ENCODE measurements at regions not wholly inside any gene's neighbourhood (a gene's known extent, or its start where the extent isn't known, plus 50 kb on each side); places are given as distances from the start of the nearest gene placed in this dataset.
"Not testable (repeated sequence)": the region's sequence is repeated elsewhere in the genome, so short reads cannot be mapped to it uniquely, and the experiment has no call there.

- Mint-ChIP-seq H3K27ac (no peak overlapping the region), H3K36me3 (no peaks in the 10 kb centered on the region), H3K4me1 (no peaks in the 10 kb centered on the region), H3K4me3 (no peak overlapping the region), H3K9me3 (peaks cover 0 to 10% (median 1%) of the 10 kb centered on the region in 8 donors), H3K27me3 (no peaks in the 10 kb centered on the region)
- Histone ChIP-seq H3K9me3 (ENCODE audit: control insufficient read depth in 1 of 2, low read length in 2 of 2) (no peaks in the 10 kb centered on the region), H3K4me1 (ENCODE audit: insufficient read depth, low read length) (no peaks in the 10 kb centered on the region), H3K27ac (ENCODE audit: low read depth, low read length) (no peak overlapping the region), H3K4me3 (ENCODE audit: low read length in 2 of 2) (no peak overlapping the region), H3K27me3 (ENCODE audit: insufficient read depth, low read length) (no peaks in the 10 kb centered on the region), H3K36me3 (ENCODE audit: insufficient read depth, low read length) (no peaks in the 10 kb centered on the region)
- CTCF ChIA-PET (ENCODE audit: partially characterized antibody): no interaction called here
- DNase-seq: no peak
- POLR2A ChIA-PET (ENCODE audit: partially characterized antibody): no interaction called here
- intact Hi-C loops (cut with micrococcal nuclease): no loop called here
Measured at GRCh38 chr2:17460371-17461086, 57.7 kb downstream of the RAD51AP2 start.

- H3K4me3 ChIP-seq (ENCODE audit: low read length in 2 of 2): no peak overlapping the region
- ChIA-PET POLR2A (ENCODE audit: partially characterized antibody) (no interaction called here), CTCF (ENCODE audit: partially characterized antibody) (no interaction called here)
- no peak overlapping the region for H3K4me3 Mint-ChIP-seq
- H3K27ac Mint-ChIP-seq: no peak overlapping the region
- H3K4me1 Mint-ChIP-seq: no peaks in the 10 kb centered on the region
- no peak overlapping the region for H3K27ac ChIP-seq (ENCODE audit: low read depth, low read length)
- no peaks in the 10 kb centered on the region for H3K4me1 ChIP-seq (ENCODE audit: insufficient read depth, low read length)
- no peaks in the 10 kb centered on the region for H3K36me3 Mint-ChIP-seq
- no peaks in the 10 kb centered on the region for H3K36me3 ChIP-seq (ENCODE audit: insufficient read depth, low read length)
- no peaks in the 10 kb centered on the region for H3K27me3 ChIP-seq (ENCODE audit: insufficient read depth, low read length)
- no peaks in the 10 kb centered on the region for H3K27me3 Mint-ChIP-seq
- intact Hi-C loops (cut with micrococcal nuclease): no loop called here
- H3K9me3 ChIP-seq (ENCODE audit: control insufficient read depth in 1 of 2, low read length in 2 of 2): no peaks in the 10 kb centered on the region
- DNase-seq: no peak
- peaks cover 0 to 6% (median under 1%) of the 10 kb centered on the region in 8 donors for H3K9me3 Mint-ChIP-seq
Measured at GRCh38 chr2:17455343-17455742, 62.9 kb downstream of the RAD51AP2 start.

GRCh38 chr2:17446191-17446590 lies 72.0 kb downstream of the RAD51AP2 start:
- H3K9me3 Mint-ChIP-seq: peaks cover 5 to 17% (median 11%) of the 10 kb centered on the region in 8 donors
- H3K27ac ChIP-seq (ENCODE audit: low read depth, low read length); DNase-seq; H3K36me3 ChIP-seq (ENCODE audit: insufficient read depth, low read length); POLR2A ChIA-PET (ENCODE audit: partially characterized antibody); H3K36me3 Mint-ChIP-seq; intact Hi-C loops (cut with micrococcal nuclease); H3K27me3 Mint-ChIP-seq; H3K27me3 ChIP-seq (ENCODE audit: insufficient read depth, low read length); CTCF ChIA-PET (ENCODE audit: partially characterized antibody); H3K4me1 Mint-ChIP-seq; H3K4me1 ChIP-seq (ENCODE audit: insufficient read depth, low read length); H3K27ac Mint-ChIP-seq; H3K9me3 ChIP-seq (ENCODE audit: control insufficient read depth in 1 of 2, low read length in 2 of 2); H3K4me3 ChIP-seq (ENCODE audit: low read length in 2 of 2); H3K4me3 Mint-ChIP-seq: not testable (repeated sequence)

GRCh38 chr2:17445744-17446143 lies 72.5 kb downstream of the RAD51AP2 start:
- Histone ChIP-seq H3K4me3 (ENCODE audit: low read length in 2 of 2) (no peak overlapping the region), H3K4me1 (ENCODE audit: insufficient read depth, low read length) (no peaks in the 10 kb centered on the region), H3K27me3 (ENCODE audit: insufficient read depth, low read length) (no peaks in the 10 kb centered on the region), H3K9me3 (ENCODE audit: control insufficient read depth in 1 of 2, low read length in 2 of 2) (no peaks in the 10 kb centered on the region), H3K27ac (ENCODE audit: low read depth, low read length) (no peak overlapping the region), H3K36me3 (ENCODE audit: insufficient read depth, low read length) (no peaks in the 10 kb centered on the region)
- H3K27ac Mint-ChIP-seq: no peak overlapping the region
- H3K4me1 Mint-ChIP-seq: no peaks in the 10 kb centered on the region
- no peak for DNase-seq
- peaks cover 5 to 17% (median 11%) of the 10 kb centered on the region in 8 donors for H3K9me3 Mint-ChIP-seq
- H3K4me3 Mint-ChIP-seq: no peak overlapping the region
- no peaks in the 10 kb centered on the region for H3K36me3 Mint-ChIP-seq
- H3K27me3 Mint-ChIP-seq: no peaks in the 10 kb centered on the region
- POLR2A ChIA-PET (ENCODE audit: partially characterized antibody): no interaction called here
- CTCF ChIA-PET (ENCODE audit: partially characterized antibody): no interaction called here
- intact Hi-C loops (cut with micrococcal nuclease): no loop called here

- no peaks in the 10 kb centered on the region for H3K27me3 Mint-ChIP-seq
- H3K36me3 Mint-ChIP-seq: no peaks in the 10 kb centered on the region
- no peaks in the 10 kb centered on the region for H3K4me1 ChIP-seq (ENCODE audit: insufficient read depth, low read length)
- H3K27ac Mint-ChIP-seq: no peak overlapping the region
- no peaks in the 10 kb centered on the region for H3K27me3 ChIP-seq (ENCODE audit: insufficient read depth, low read length)
- no peak overlapping the region for H3K4me3 ChIP-seq (ENCODE audit: low read length in 2 of 2)
- no peak overlapping the region for H3K4me3 Mint-ChIP-seq
- intact Hi-C loops (cut with micrococcal nuclease): no loop called here
- H3K36me3 ChIP-seq (ENCODE audit: insufficient read depth, low read length): no peaks in the 10 kb centered on the region
- H3K9me3 Mint-ChIP-seq: peaks cover 0 to 10% (median 7%) of the 10 kb centered on the region in 8 donors
- no peak overlapping the region for H3K27ac ChIP-seq (ENCODE audit: low read depth, low read length)
- no peak for DNase-seq
- H3K4me1 Mint-ChIP-seq: no peaks in the 10 kb centered on the region
- no peaks in the 10 kb centered on the region for H3K9me3 ChIP-seq (ENCODE audit: control insufficient read depth in 1 of 2, low read length in 2 of 2)
- CTCF ChIA-PET (ENCODE audit: partially characterized antibody): no interaction called here
- POLR2A ChIA-PET (ENCODE audit: partially characterized antibody): no interaction called here
Measured at GRCh38 chr2:17442334-17442733, 75.9 kb downstream of the RAD51AP2 start.

GRCh38 chr2:17441790-17442189 lies 76.5 kb downstream of the RAD51AP2 start:
- Histone ChIP-seq H3K36me3 (ENCODE audit: insufficient read depth, low read length) (no peaks in the 10 kb centered on the region), H3K4me3 (ENCODE audit: low read length in 2 of 2) (no peak overlapping the region), H3K27ac (ENCODE audit: low read depth, low read length) (no peak overlapping the region), H3K4me1 (ENCODE audit: insufficient read depth, low read length) (no peaks in the 10 kb centered on the region), H3K9me3 (ENCODE audit: control insufficient read depth in 1 of 2, low read length in 2 of 2) (no peaks in the 10 kb centered on the region), H3K27me3 (ENCODE audit: insufficient read depth, low read length) (no peaks in the 10 kb centered on the region)
- CTCF ChIA-PET (ENCODE audit: partially characterized antibody): no interaction called here
- POLR2A ChIA-PET (ENCODE audit: partially characterized antibody): no interaction called here
- H3K27ac Mint-ChIP-seq: no peak overlapping the region
- H3K4me3 Mint-ChIP-seq: no peak overlapping the region
- DNase-seq: no peak
- H3K36me3 Mint-ChIP-seq: no peaks in the 10 kb centered on the region
- H3K4me1 Mint-ChIP-seq: no peaks in the 10 kb centered on the region
- H3K27me3 Mint-ChIP-seq: no peaks in the 10 kb centered on the region
- intact Hi-C loops (cut with micrococcal nuclease): no loop called here
- peaks cover 0 to 9% (median 7%) of the 10 kb centered on the region in 8 donors for H3K9me3 Mint-ChIP-seq

GRCh38 chr2:17441055-17441771 lies 77.0 kb downstream of the RAD51AP2 start:
- POLR2A ChIA-PET (ENCODE audit: partially characterized antibody): no interaction called here
- intact Hi-C loops (cut with micrococcal nuclease): no loop called here
- Mint-ChIP-seq H3K4me1 (no peaks in the 10 kb centered on the region), H3K27ac (no peak overlapping the region), H3K36me3 (no peaks in the 10 kb centered on the region), H3K9me3 (peaks cover 0 to 9% (median 3%) of the 10 kb centered on the region in 8 donors), H3K4me3 (no peak overlapping the region), H3K27me3 (no peaks in the 10 kb centered on the region)
- DNase-seq: no peak
- CTCF ChIA-PET (ENCODE audit: partially characterized antibody): no interaction called here
- no peaks in the 10 kb centered on the region for H3K4me1 ChIP-seq (ENCODE audit: insufficient read depth, low read length)
- no peak overlapping the region for H3K4me3 ChIP-seq (ENCODE audit: low read length in 2 of 2)
- H3K27ac ChIP-seq (ENCODE audit: low read depth, low read length): no peak overlapping the region
- no peaks in the 10 kb centered on the region for H3K27me3 ChIP-seq (ENCODE audit: insufficient read depth, low read length)
- no peaks in the 10 kb centered on the region for H3K9me3 ChIP-seq (ENCODE audit: control insufficient read depth in 1 of 2, low read length in 2 of 2)
- H3K36me3 ChIP-seq (ENCODE audit: insufficient read depth, low read length): no peaks in the 10 kb centered on the region
